GM12865 (cell line): ENCODE measurements at regions not wholly inside any gene's neighbourhood (a gene's known extent, or its start where the extent isn't known, plus 50 kb on each side); places are given as distances from the start of the nearest gene placed in this dataset.
A peak's percentile ranks its signal among the peaks of the same experiment; 100 is the strongest.

ENCODE experiments used
- DNase-seq: peaks from one replicate; pipeline ENCODE4 v3.0.0; 2010; ENCODE audit warnings: low read depth
- H3K4me3 ChIP-seq: 2 replicates; pipeline ENCODE4 v1.5.1; 2011; ENCODE audit warnings: mild to moderate bottlenecking, low read depth, low read length, control low read depth
- CTCF ChIP-seq: IDR thresholded peaks from 2 replicates; pipeline ENCODE4 v1.5.1; 2011; ENCODE audit warnings: low read length, control low read depth, low read depth, inconsistent platforms; ENCODE audit not compliant: insufficient read depth; ENCODE audit errors: missing control alignments

- DNase-seq = no peak
- TF ChIP-seq CTCF = no peak
Observed at GRCh38 chrX:40469316-40469715, 111.5 kb upstream of the ATP6AP2 start.

GRCh38 chrX:40468033-40468846 is 112.5 kb upstream of the ATP6AP2 start:
- peak; percentile 44 for TF ChIP-seq CTCF
- peak; percentile 79 for DNase-seq
- H3K4me3 ChIP-seq = peak overlapping the region; percentile 24; the same call in 1 of the 2 replicates

More at GRCh38 chrX:40469316-40469715, 111.5 kb upstream of the ATP6AP2 start:
- H3K4me3 ChIP-seq = no peak overlapping the region

- no peak for TF ChIP-seq CTCF
- no peak overlapping the region for H3K4me3 ChIP-seq
- no peak for DNase-seq
Observed at GRCh38 chrX:40467454-40467853, 113.3 kb upstream of the ATP6AP2 start.

GRCh38 chrX:40465735-40466551 is 114.8 kb upstream of the ATP6AP2 start:
- DNase-seq = peak; percentile 12
- no peak overlapping the region for H3K4me3 ChIP-seq
- TF ChIP-seq CTCF = no peak

GRCh38 chrX:40462795-40463194 is 118.0 kb upstream of the ATP6AP2 start:
- DNase-seq = no peak
- H3K4me3 ChIP-seq = no peak overlapping the region
- TF ChIP-seq CTCF = no peak

- DNase-seq = no peak
- no peak overlapping the region for H3K4me3 ChIP-seq
- no peak for TF ChIP-seq CTCF
Observed at GRCh38 chrX:40460926-40461325, 119.8 kb upstream of the ATP6AP2 start.
